ENCODE measurements at regions not wholly inside any gene's neighbourhood (a gene's known extent, or its start where the extent isn't known, plus 50 kb on each side); places are given as distances from the start of the nearest gene placed in this dataset.

- no peak for TF ChIP-seq ZNF274 (IDR thresholded peaks at IDR 0.05; ENCODE audit: low read depth, low read length)
- TF ChIP-seq SUZ12 (IDR thresholded peaks at IDR 0.05; ENCODE audit: extremely low read depth, insufficient read depth, insufficient read length), result no peak
These were observed 219.3 kb upstream of the NANOGP8 start for GRCh38 chr15:35304389-35304788.
